HG03175 (cell line): ENCODE measurements at regions not wholly inside any gene's neighbourhood (a gene's known extent, or its start where the extent isn't known, plus 50 kb on each side); places are given as distances from the start of the nearest gene placed in this dataset.
"Not testable (repeated sequence)": the region's sequence is repeated elsewhere in the genome, so short reads cannot be mapped to it uniquely, and the experiment has no call there.

Source experiments
- ATAC-seq: cut with Tn5 transposase; IDR thresholded peaks from one replicate; pipeline ENCODE4 v1.9.1; 2021; ENCODE audit warnings: mild to moderate bottlenecking, moderate library complexity; ENCODE audit not compliant: unreplicated experiment

DNA sequence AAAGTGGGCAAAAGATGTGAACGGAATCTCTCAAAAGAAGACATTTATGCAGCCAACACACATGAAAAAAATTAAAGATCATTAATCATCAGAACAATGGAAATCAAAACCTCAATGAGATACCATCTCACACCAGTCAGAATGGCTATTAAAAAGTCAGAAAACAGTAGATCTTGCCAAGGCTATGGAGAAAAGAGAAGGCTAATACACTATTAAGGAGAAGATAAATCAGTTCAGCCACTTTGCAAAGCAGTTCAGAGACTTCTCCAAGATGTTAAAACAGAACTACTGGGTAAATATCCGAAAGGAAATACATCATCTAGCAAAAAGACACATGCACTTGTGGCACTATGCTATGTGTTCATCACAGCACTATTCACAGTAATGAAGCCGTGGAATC lies 388.2 kb upstream of the LUZP2 start:
- ATAC-seq: no peak

DNA sequence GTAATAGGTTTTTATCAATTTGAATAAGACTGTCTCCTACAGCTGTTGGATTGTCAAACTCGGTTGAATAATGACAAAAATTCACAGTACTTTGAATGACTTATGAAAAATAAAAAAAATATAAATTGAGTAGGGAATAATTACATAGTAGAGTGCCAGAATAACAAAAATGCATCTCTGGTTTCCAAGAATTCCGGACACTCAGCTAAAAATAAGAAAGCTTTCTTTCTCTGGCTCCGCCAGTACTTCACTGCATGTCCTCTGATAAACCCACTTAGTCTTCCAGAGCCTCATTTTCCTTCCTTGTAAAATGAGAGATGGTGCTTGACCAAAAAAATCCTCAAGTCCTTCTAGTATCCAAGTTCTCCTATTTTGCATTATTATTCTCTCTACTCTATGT lies 374.6 kb upstream of the LUZP2 start:
- no peak for ATAC-seq

DNA sequence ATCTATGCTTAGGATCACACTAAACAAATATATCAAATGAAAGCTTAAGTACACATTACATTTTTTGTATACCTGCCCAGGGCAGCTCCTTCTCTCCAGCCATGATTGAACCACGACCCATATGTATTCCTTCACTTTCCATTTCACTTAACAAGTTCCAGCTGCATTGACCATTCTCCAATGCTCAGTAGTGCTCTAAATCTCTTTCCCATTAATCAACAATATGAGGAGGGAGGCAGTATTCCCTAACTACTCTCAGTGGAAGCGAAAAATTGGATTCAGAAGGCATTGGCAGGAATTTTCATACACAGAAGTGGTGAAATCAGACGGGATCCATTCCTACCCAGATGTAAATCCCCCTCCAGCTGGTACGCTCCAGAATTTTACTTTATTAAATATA lies 372.0 kb upstream of the LUZP2 start:
- no peak for ATAC-seq

DNA sequence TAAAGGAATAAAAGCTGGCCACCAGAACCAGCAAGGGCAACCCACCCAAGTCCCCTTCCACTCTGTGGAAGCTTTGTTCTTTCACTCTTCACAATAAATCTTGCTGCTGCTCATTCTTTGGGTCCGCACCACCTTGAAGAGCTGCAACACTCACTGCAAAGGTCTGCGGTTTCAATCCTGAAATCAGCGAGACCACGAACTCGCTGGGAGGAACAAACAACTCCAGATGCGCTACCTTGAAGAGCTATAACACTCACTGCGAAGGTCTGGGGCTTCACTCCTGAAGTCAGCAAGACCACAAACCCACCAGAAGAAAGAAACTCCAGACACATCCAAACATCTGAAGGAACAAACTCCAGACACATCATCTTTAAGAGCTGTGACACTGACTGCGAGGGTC lies 365.2 kb upstream of the LUZP2 start:
- ATAC-seq: no peak

DNA sequence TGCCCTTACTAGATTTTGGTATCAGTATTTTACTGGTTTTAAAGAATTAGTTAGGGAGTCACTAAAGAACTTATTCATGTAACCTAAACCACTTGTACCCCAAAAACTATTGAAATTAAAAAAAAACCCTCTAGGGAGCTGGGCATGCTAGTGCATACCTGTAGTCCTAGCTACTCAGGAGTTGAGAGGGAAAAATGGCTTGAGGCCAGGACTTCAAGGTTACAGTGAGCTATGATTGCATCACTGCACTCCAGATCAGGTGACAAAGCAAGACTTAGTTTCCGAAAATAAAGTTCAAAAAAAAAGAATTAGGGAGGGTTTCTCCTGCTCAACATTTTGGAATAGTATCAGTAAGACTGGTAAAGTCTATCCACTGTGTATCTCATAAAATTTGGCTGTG lies 364.4 kb upstream of the LUZP2 start:
- ATAC-seq: no peak

DNA sequence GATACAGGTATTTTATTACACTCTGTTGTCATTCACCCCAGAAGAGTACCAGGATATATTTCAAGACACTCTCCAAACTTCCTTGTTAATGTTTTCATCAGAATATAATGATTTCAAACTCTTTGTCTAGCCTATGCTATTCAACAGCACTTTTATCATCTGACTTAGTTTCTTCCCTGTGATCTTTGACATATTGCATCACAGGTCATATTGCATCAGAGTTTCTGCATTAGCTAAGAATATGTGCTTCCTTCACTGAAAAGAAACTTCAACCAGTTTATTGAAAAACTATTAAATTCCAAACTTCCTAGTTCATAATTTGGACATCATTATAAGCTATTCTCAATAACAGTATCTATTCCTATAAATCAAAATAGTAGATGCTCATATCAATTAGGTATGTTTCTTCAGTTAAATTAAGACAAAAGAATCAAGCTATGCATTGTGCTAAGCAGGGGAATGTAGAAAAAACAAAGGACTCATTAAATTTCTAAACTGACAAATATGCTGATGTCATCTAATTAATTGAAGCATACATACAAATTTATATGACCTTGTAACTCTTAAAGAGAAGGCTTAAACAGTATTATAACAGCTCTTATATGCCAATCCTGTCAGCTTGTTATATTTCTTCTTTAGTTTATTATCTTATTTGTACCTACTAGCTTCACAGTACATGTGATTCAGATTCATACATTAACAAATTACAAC lies 361.8 kb upstream of the LUZP2 start:
- ATAC-seq: no peak

DNA sequence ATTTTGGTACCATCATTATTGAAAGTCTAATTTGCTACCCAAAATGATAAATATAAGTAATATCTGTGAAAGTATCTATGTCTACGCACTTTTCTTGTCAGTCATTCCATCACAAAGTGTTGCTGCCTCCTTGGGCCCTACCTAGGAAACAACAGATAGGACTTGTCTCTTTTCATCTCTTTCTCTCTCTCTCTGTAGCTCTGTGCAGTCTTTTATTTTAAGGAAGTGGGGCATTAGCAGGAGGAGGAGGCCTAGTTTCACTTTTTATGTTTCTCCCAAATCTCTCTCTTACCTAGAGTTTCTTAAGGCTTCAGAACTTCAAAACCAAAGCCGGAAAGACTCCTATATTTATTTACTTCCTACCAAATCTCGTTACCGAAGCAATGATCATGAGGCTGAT lies 354.8 kb upstream of the LUZP2 start:
- no peak for ATAC-seq

DNA sequence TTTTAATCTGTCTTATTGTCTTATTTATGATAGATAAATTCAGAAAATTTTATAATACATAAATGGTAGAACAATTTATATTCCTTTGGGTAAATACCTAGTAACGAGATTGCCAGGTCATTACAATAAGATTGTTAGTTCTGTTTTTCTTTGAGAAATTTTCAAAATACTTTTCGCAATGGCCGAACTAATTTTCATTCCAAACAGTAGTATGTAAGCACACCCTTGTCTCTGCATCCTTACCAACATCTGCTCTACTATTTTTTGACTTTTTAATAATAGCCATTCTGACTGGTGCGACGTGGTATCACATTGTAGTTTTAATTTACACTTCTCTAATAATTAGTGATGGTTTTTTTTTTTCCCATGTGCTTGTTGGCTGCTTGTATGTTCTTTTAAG lies 351.4 kb upstream of the LUZP2 start:
- no peak for ATAC-seq

DNA sequence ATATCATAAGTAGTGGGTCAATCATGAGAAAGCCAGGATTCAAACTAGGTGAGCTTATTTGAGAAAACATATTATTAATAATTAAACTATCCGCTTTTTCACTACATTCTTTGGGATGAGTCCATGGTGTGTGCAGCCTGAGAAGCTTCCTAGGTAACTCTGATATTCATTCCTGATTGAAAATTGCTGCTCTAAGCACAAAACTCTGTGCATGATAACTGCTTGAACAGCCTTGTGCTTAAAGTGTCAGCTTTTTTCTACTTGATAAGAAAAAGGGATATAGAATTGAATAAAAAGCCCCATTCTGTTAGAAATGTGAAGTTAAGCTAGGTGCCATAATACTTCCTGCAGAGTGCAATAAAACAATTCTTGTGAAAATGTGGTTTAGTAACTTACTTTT lies 343.5 kb upstream of the LUZP2 start:
- ATAC-seq: no peak

DNA sequence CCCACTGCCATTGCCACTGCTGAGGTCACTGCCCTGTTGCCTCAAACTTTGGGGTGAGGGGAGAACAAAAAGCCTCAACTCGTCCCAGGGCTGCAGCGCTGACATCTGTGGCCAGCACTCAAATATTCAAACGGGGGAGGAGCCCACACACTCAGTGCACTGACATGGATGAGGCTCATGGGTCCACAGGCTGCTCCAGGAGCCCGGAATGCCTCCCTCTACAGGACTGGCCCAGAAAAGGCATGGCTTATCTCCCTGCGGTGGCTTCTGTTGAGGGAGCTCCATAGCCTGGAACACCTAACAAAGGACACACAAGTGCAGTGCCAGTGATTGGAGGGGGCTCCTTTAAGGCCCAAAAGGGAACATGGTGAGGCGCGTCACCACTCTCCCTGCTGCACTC lies 341.1 kb upstream of the LUZP2 start:
- no peak for ATAC-seq

DNA sequence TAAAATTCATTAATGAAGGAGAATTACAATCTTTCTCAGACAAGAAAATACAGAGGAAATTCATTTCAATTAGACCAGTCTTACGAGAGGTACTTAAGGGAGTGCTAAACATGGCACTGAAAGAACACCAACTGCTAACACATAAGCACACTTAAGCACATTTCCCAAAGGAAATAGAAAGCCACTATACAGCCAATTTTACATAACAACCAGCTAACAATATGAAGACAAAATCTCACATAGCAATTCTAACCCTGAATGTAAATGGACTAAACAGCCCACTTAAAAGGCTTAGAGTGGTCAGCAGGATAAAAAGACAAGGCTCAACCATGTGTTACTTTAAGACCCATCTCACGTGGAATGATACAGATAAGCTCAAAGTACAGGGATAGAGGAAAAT lies 339.5 kb upstream of the LUZP2 start:
- no peak for ATAC-seq

DNA sequence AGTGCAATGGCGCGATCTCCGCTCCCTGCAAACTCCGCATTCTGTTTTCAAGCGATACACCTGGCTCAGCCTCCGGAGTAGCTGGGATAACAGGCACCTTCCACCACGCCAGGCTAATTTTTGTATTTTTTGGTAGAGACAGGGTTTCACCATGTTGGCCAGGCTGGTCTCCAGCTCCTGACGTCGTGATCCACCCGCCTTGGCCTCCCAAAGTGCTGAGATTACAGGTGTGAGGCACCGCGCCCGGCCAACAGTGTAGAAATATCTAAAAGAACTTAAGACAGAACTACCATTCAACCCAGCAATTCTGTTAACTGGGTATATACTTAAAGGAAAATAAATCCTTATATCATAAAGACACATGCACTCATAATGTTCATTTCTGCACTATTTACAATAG lies 335.3 kb upstream of the LUZP2 start:
- ATAC-seq: no peak

DNA sequence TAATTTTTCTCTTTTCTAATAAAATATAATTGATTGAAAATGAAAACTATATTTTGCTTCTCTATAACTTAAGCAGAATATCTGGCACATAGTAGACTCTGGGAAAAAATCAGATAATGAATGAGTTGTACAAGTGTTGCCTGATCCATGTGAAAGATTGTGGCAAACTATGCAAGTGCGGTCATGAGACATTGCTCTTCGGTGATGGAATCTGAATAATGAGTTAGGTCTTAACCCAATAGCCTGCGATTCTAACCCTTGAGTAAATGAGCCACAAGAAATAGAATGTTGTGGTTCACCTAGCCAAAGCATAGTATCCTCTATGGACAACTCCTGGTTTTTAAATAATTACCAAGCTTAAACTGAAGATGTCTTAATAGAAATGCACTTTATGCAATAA lies 333.7 kb upstream of the LUZP2 start:
- no peak for ATAC-seq

DNA sequence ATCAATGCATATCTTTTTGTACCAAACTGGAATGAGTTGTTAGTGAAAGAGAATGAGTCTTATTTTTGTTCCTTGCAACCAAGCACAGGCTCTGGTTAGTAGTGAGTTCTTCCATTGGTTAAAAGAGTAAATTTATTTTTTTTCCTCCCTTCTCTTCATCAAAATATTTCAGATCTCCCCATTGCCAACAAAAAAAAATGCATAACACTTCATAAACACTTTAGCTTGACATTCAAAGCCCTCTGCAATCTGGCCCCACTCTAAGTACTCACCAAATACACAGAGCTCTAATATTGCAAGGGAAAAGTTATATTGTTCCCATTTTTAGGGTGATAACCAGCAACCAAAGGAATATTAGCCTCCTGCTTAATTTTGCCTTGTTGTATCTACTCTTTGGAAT lies 333.0 kb upstream of the LUZP2 start:
- ATAC-seq: no peak

DNA sequence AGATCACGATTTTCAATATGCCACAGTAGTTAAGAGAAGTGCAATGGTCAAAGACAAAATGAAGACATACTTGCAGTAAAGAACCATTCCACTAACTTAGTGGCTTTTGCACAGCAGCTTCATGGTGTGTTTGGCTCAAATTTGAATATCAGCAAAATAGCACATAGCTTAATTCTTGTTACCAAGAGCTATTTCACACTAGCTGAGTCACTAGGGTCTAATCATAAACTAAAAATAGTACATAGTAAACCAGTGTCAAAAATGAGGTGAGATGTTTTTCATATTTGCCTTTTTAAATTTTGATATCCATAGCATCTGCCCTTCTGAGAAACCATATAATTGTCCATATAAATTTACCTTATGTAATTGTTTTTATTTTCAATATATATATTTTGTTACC lies 325.0 kb upstream of the LUZP2 start:
- no peak for ATAC-seq

DNA sequence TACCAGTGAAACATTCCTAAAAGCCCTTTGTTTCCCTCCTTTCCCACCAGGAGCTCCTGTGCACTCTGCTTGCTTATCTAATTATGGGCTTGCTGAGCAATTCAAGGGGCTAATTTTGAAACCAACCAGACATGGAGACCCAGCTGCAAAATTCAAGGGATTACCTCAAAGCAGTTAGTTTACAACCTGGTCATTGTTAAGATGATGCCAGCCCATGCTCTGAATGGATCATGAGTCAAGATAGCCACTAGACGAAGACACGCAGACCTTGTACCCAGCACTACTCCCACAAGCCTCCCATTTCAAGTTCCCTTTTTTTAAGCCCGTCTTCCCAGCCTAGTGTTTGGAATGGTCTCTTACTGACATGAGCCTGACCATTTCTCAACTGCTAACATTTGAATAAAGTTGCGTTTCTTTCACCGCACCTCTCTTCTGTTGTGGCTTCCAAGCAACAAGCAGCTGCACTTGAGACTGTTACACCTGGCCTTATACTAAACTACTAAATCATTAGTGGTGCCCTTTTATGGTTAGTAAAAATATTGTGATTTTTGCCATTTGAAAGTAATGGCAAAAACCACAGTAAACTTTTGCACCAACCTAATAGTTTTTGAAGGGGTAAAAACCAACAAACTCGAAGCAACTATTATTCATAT lies 315.3 kb upstream of the LUZP2 start:
- no peak for ATAC-seq

DNA sequence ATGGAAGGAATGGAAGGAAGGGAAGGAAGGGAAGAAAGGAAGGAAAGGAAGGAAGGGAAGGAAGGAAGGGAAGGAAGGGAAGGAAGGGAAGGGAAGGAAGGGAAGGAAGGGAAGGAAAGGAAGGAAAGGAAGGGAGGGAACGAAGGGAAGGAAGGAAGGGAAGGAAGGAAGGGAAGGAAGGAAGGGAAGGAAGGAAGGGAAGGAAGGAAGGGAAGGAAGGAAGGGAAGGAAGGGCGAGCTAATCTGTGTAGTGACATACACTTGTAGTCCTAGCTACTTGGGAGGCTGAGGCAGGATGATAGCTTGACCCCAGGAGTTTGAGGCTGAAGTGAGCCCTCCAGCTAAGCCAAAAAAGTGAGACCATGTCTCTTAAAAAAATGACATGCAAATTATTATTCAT lies 311.3 kb upstream of the LUZP2 start:
- not testable (repeated sequence) for ATAC-seq

DNA sequence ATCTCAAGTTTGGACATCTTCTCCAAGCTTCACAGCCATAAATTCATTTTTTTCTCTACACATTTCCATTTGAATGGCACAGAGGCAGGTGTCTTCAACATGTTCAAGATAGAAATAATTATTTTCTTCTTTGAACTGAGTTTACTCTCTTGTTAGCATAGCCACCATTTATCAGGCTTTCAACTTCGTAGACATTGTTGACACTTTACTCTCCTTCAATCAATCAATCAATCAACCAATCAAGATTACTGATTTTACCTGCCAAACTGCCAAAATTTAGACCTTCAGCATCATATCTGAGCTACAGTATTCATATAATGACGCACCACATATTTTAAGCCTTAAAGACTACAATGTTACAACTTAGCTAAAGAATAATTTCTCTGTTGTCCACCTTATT lies 300.1 kb upstream of the LUZP2 start:
- no peak for ATAC-seq

DNA sequence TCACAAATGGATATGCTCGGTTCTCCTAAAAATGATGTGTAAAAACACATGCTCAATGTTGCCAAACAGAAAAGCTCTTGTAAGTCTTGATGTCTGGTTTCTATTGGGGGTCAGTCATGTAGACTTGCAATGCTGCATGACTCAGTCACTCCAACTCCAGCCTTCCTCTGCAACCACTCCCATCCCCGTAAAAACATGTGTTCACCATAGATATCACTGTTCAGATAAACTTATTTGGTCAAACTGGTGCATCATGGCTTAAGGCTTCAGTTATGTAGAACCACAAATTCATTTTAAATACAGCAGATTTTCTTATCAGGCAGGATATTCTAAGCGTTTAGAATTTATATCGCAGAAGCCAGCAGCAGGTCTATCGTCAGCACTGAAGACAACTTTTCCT lies 298.4 kb upstream of the LUZP2 start:
- ATAC-seq: no peak

DNA sequence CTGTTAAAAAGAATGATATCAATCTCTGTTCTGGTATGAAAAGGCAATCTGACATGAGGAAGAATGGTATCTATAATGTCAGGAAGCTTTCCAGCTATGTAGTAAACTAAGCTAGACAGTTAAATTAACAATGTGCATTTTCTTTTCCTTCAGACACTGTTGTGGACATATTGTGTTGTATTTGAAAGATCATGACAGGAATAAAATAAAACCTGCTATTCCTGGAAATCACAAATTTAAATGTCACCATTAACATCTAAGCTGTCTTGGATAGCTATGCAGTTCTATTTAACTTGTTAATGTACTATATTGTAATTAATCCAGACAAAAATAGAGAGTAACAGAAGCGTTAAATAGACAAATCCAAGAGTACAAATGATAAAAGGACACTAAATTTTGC lies 297.4 kb upstream of the LUZP2 start:
- no peak for ATAC-seq

DNA sequence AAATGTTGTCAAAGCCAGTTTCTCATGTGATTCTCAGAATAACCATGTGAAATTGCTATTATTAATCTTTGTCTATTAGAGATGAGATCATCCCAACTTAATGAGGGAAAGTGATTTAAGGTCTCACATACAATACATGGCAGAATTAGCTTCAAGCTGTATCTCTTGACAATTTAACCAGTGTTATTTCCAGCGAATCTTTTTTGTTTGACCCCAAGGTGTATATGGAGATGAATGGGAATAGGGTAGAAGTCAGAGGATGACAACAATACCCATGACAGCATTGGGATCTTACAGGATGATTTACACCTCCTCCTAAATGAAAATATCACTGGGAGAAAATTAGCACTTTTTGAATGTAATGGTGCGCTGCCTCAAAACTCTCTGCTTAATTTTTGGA lies 290.8 kb upstream of the LUZP2 start:
- ATAC-seq: no peak

DNA sequence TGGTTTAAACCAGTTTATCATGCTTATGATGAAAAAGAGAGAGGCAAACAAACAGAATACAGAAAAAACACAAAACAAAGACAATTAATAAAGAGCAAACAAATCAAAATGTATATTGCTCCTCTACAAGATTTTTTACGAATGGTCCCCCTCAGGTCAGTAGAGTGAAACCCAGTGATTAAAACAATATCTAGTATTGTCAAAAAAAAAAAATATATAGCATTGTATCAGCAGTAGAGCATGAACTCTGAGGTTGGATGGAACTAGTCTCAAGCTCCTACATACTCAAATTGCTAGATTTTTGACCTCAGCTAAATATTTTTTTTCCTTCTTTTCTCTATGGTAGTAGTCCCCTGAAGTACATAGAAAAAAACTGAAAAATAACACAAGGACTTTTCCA lies 290.3 kb upstream of the LUZP2 start:
- no peak for ATAC-seq

DNA sequence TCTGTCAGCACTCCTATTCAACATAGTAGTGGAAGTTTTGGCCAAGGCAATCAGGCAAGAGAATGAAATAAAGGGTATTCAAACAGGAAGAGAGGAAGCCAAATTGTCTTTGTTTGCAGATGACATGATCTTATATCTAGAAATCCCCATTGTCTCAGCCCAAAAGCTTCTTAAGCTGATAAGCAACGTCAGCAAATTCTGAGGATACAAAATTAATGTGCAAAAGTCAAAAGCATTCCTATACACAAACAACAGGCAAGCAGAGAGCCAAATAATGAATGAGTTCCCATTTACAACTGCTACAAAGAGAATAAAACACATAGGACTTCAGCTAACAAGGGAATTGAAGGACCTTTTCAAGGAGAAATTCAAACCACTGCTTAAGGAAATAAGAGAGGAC lies 280.4 kb upstream of the LUZP2 start:
- ATAC-seq: no peak
